ENCODE measurements at regions not wholly inside any gene's neighbourhood (a gene's known extent, or its start where the extent isn't known, plus 50 kb on each side); places are given as distances from the start of the nearest gene placed in this dataset.

DNA sequence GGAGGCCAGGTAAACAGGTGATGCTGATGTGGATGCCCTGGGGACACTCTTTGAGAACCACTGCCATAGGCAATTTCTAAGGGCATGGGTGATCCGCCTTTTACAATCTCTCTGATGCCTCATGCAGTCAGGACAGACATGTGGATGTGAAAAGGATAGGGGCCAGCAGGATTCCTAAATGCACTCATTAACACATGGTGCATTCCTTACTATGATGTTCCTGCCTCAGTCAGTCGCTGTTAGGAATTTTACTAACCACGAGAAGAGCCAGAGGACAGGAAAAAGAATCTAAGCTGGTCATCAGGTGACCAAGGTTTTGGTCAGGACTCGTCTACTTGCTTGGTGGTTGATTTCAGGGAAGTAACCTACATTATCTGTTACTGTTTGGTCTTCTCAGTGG is 191.0 kb downstream of the ARL4C start:
- no peak overlapping the region for H3K4me2 ChIP-seq (ENCODE audit: low read length)
- no peaks in the 10 kb centered on the region for H3K27me3 ChIP-seq (ENCODE audit: insufficient read depth, low read depth, low read length)
- H3K9me2 ChIP-seq (ENCODE audit: insufficient read depth, low read length): no peaks in the 10 kb centered on the region
- no peak overlapping the region for H3K4me3 ChIP-seq (ENCODE audit: low read length)
- no peak overlapping the region for H3K9ac ChIP-seq (ENCODE audit: low read length)
- H3K9me3 ChIP-seq (ENCODE audit: low read length): no peaks in the 10 kb centered on the region
- no peaks in the 10 kb centered on the region for H3F3A ChIP-seq (ENCODE audit: insufficient read depth, low read length, poor library complexity, severe bottlenecking)
- H3K27ac ChIP-seq (ENCODE audit: low read length): no peak overlapping the region
- no peak overlapping the region for H2AFZ ChIP-seq (ENCODE audit: low read depth, low read length)
- no peaks in the 10 kb centered on the region for H3K79me2 ChIP-seq (replicated peaks; ENCODE audit: insufficient read depth, low read length)
- no peak for TF ChIP-seq RAD21 (conservative IDR thresholded peaks at IDR 0.05)
- TF ChIP-seq, protein P1, sequence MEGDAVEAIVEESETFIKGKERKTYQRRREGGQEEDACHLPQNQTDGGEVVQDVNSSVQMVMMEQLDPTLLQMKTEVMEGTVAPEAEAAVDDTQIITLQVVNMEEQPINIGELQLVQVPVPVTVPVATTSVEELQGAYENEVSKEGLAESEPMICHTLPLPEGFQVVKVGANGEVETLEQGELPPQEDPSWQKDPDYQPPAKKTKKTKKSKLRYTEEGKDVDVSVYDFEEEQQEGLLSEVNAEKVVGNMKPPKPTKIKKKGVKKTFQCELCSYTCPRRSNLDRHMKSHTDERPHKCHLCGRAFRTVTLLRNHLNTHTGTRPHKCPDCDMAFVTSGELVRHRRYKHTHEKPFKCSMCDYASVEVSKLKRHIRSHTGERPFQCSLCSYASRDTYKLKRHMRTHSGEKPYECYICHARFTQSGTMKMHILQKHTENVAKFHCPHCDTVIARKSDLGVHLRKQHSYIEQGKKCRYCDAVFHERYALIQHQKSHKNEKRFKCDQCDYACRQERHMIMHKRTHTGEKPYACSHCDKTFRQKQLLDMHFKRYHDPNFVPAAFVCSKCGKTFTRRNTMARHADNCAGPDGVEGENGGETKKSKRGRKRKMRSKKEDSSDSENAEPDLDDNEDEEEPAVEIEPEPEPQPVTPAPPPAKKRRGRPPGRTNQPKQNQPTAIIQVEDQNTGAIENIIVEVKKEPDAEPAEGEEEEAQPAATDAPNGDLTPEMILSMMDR (IDR thresholded peaks at IDR 0.05; ENCODE audit: poor library complexity, severe bottlenecking): no peak
- TF ChIP-seq MXI1 (conservative IDR thresholded peaks at IDR 0.05; ENCODE audit: poor library complexity, severe bottlenecking): no peak
- TF ChIP-seq TAF1 (IDR thresholded peaks at IDR 0.05; ENCODE audit: low read depth): no peak
- TF ChIP-seq, protein P2, sequence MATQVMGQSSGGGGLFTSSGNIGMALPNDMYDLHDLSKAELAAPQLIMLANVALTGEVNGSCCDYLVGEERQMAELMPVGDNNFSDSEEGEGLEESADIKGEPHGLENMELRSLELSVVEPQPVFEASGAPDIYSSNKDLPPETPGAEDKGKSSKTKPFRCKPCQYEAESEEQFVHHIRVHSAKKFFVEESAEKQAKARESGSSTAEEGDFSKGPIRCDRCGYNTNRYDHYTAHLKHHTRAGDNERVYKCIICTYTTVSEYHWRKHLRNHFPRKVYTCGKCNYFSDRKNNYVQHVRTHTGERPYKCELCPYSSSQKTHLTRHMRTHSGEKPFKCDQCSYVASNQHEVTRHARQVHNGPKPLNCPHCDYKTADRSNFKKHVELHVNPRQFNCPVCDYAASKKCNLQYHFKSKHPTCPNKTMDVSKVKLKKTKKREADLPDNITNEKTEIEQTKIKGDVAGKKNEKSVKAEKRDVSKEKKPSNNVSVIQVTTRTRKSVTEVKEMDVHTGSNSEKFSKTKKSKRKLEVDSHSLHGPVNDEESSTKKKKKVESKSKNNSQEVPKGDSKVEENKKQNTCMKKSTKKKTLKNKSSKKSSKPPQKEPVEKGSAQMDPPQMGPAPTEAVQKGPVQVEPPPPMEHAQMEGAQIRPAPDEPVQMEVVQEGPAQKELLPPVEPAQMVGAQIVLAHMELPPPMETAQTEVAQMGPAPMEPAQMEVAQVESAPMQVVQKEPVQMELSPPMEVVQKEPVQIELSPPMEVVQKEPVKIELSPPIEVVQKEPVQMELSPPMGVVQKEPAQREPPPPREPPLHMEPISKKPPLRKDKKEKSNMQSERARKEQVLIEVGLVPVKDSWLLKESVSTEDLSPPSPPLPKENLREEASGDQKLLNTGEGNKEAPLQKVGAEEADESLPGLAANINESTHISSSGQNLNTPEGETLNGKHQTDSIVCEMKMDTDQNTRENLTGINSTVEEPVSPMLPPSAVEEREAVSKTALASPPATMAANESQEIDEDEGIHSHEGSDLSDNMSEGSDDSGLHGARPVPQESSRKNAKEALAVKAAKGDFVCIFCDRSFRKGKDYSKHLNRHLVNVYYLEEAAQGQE (IDR thresholded peaks at IDR 0.05; ENCODE audit: borderline replicate concordance): no peak
- H3K36me3 ChIP-seq (ENCODE audit: insufficient read depth, low read length): no peaks in the 10 kb centered on the region
- H4K20me1 ChIP-seq (ENCODE audit: insufficient read depth): no peaks in the 10 kb centered on the region

DNA sequence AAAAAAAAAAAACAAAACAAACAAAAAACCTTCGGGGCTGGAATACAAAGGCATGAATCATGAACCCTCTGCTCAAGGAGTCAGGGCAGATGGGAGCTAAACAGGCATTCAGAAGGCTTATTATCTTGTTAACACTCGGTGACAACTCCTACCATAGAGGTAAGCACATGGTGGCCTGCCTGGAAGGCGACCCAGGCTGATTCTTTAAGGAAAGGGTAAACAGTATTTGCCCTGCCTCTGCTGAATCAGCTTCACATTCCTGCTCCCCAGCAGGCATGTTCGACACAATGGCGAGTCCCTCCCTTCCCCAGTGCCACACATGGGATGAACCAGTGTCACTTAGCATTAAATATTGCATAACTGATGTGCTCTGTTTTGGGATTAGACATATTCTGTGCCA is 191.9 kb downstream of the ARL4C start:
- Histone ChIP-seq H3K79me2 (replicated peaks; ENCODE audit: insufficient read depth, low read length) (no peaks in the 10 kb centered on the region), H3K9ac (ENCODE audit: low read length) (no peak overlapping the region), H3K4me2 (ENCODE audit: low read length) (no peak overlapping the region), H3K4me3 (ENCODE audit: low read length) (no peak overlapping the region), H3K9me2 (ENCODE audit: insufficient read depth, low read length) (no peaks in the 10 kb centered on the region), H4K20me1 (ENCODE audit: insufficient read depth) (no peaks in the 10 kb centered on the region), H3K9me3 (ENCODE audit: low read length) (no peaks in the 10 kb centered on the region), H3K36me3 (ENCODE audit: insufficient read depth, low read length) (no peaks in the 10 kb centered on the region), H3K27ac (ENCODE audit: low read length) (no peak overlapping the region), H3F3A (ENCODE audit: insufficient read depth, low read length, poor library complexity, severe bottlenecking) (no peaks in the 10 kb centered on the region), H2AFZ (ENCODE audit: low read depth, low read length) (no peak overlapping the region), H3K27me3 (ENCODE audit: insufficient read depth, low read depth, low read length) (no peaks in the 10 kb centered on the region)
- TF ChIP-seq EP300 (conservative IDR thresholded peaks at IDR 0.05; ENCODE audit: poor library complexity, severe bottlenecking) (no peak), TAF1 (IDR thresholded peaks at IDR 0.05; ENCODE audit: low read depth) (no peak), POLR2AphosphoS5 (IDR thresholded peaks at IDR 0.05) (no peak), EZH2 (IDR thresholded peaks at IDR 0.05; ENCODE audit: borderline replicate concordance, insufficient read depth, low read length, poor library complexity, severe bottlenecking) (no peak), MXI1 (conservative IDR thresholded peaks at IDR 0.05; ENCODE audit: poor library complexity, severe bottlenecking) (no peak), SMC3 (conservative IDR thresholded peaks at IDR 0.05; ENCODE audit: poor library complexity) (no peak), RAD21 (conservative IDR thresholded peaks at IDR 0.05) (no peak)
- TF ChIP-seq, protein P2 (IDR thresholded peaks at IDR 0.05; ENCODE audit: borderline replicate concordance): no peak
- TF ChIP-seq, protein P1 (IDR thresholded peaks at IDR 0.05; ENCODE audit: poor library complexity, severe bottlenecking): no peak
